GM12892 (cell line): ENCODE measurements at regions not wholly inside any gene's neighbourhood (a gene's known extent, or its start where the extent isn't known, plus 50 kb on each side); places are given as distances from the start of the nearest gene placed in this dataset.

Source experiments
- POLR2A ChIP-seq: IDR thresholded peaks from 2 replicates; pipeline ENCODE4 v1.6.1; 2011; ENCODE audit warnings: low read depth, low read length, control low read depth
- POLR2AphosphoS5 ChIP-seq: IDR thresholded peaks from 2 replicates; pipeline ENCODE4 v1.6.1; 2011; ENCODE audit warnings: low read depth, low read length, control low read depth
- TAF1 ChIP-seq: IDR thresholded peaks from 2 replicates; pipeline ENCODE4 v1.6.1; 2011; ENCODE audit warnings: low read depth, mild to moderate bottlenecking, control low read depth, low read length, borderline replicate concordance

- TF ChIP-seq POLR2AphosphoS5 (no peak), POLR2A (no peak), TAF1 (no peak)
Measured at GRCh38 chr6:4384656-4385055, 249.3 kb upstream of the ECI2 start.
